ENCODE measurements at regions not wholly inside any gene's neighbourhood (a gene's known extent, or its start where the extent isn't known, plus 50 kb on each side); places are given as distances from the start of the nearest gene placed in this dataset.

DNA sequence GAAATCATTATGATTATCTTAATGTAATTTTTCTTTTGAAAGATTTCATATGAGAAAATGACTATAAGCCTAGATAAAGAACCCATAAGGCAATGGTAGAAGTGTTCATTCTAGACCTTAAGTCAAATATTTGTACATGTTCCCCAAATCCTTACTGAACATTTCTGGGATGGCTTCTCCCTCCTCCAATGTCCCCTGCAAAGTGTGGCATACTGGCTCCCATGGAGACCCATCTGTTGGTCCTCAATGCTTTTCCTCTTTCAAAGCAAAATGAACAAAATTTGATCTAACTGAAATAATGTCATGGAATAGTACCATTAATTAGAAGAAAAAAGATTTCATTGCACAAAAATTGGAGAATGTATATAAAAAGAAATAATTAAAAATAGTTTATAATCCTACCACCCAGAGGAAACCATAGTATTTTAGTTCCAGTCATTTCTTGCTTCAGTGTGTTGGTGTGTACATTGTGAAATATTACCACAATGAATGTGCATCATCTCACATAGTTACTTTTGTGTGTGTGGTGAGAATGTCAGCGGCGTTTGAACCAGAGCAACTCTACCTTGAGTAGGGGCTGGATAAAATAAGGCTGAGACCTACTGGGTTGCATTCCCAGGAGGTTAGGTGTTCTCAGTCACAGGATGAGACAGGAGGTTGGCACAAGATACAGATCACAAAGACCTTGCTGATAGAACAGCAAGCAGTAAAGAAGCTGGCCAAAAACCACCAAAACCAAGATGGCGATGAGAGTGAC is 181.3 kb downstream of the UXS1 start:
- H3K4me3 ChIP-seq = no peak overlapping the region
- no peaks in the 10 kb centered on the region for H3K4me1 ChIP-seq
- H3K9me3 ChIP-seq = no peaks in the 10 kb centered on the region
- H3K27me3 ChIP-seq = no peaks in the 10 kb centered on the region
- TF ChIP-seq CTCF (IDR thresholded peaks at IDR 0.05) = no peak
- DNase-seq (ENCODE audit: low spot score) = no peak
- H3K27ac ChIP-seq = no peak overlapping the region
- no peaks in the 10 kb centered on the region for H3K36me3 ChIP-seq

DNA sequence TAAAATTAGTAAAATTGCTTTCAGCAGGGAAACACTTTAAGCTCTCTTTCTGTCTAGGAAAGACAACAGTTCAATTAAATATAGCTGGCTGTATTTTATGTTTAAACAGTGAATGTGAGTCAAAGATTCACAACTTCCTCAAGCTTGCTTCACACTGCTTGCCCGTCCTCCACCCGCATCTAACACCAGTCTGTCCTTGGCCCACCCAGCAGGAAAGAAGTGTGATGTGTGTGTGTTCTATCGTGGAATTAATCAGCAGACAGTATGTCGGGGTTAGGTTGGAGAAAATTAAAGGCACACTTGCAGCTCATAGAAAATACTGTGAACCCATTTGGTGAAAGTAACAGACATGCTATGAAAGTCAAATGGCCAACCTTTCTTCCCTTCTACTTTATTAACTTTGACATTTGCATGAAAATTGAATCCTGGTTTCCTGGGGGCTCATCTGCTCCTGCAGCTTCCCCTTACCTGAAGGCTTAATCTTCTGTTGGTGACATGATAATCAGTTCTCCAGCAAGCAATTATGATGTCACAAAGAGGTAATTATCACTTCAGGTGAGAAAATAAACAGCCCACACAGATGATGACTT is 182.0 kb downstream of the UXS1 start:
- no peaks in the 10 kb centered on the region for H3K9me3 ChIP-seq
- no peaks in the 10 kb centered on the region for H3K36me3 ChIP-seq
- no peak overlapping the region for H3K27ac ChIP-seq
- H3K27me3 ChIP-seq = no peaks in the 10 kb centered on the region
- H3K4me3 ChIP-seq = no peak overlapping the region
- H3K4me1 ChIP-seq = no peaks in the 10 kb centered on the region
- DNase-seq (ENCODE audit: low spot score) = no peak
- TF ChIP-seq CTCF (IDR thresholded peaks at IDR 0.05) = no peak

DNA sequence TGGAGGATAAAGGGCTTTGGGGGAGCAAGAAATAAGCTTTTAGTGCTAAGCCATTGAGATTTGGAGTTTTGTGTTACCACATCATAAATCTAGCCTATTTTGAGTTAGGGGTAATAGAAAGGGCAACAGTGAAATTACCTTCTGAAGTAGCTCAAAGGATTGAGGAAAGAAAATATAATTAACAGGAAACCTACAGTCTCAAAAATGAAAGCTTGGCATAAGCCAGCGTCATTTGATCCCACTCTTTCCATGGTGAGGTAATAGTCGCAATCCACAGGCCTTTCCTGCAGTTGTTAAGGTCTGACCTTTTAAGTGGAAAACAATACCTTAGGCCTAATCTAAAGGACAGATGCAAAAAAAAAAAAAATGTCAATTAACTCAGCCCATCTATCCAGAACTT is 182.7 kb downstream of the UXS1 start:
- Histone ChIP-seq H3K4me1 (no peaks in the 10 kb centered on the region), H3K9me3 (no peaks in the 10 kb centered on the region), H3K27ac (peak overlapping the region in 1 of 2 donors; percentile 29), H3K27me3 (no peaks in the 10 kb centered on the region), H3K36me3 (no peaks in the 10 kb centered on the region), H3K4me3 (no peak overlapping the region)
- no peak for TF ChIP-seq CTCF (IDR thresholded peaks at IDR 0.05)
- DNase-seq (ENCODE audit: low spot score) = no peak

- H3K4me3 ChIP-seq = no peak overlapping the region
- H3K36me3 ChIP-seq = no peaks in the 10 kb centered on the region
- no peak for TF ChIP-seq CTCF (IDR thresholded peaks at IDR 0.05)
- no peaks in the 10 kb centered on the region for H3K27me3 ChIP-seq
- H3K27ac ChIP-seq = peak overlapping the region in 1 of 2 donors; percentile 29
- peaks cover 0 to 2% of the 10 kb centered on the region in 2 donors for H3K9me3 ChIP-seq
- H3K4me1 ChIP-seq = no peaks in the 10 kb centered on the region
- DNase-seq (ENCODE audit: low spot score) = no peak
These were observed 183.2 kb downstream of the UXS1 start for GRCh38 chr2:106010818-106011355.

GRCh38 chr2:106009096-106009495 is 185.0 kb downstream of the UXS1 start:
- peaks cover 0 to 18% of the 10 kb centered on the region in 2 donors for H3K9me3 ChIP-seq
- H3K4me3 ChIP-seq = no peak overlapping the region
- H3K4me1 ChIP-seq = no peaks in the 10 kb centered on the region
- no peaks in the 10 kb centered on the region for H3K27me3 ChIP-seq
- no peak overlapping the region for H3K27ac ChIP-seq
- no peak for DNase-seq (ENCODE audit: low spot score)
- no peaks in the 10 kb centered on the region for H3K36me3 ChIP-seq
- TF ChIP-seq CTCF (IDR thresholded peaks at IDR 0.05) = no peak
